HG02623 (cell line): ENCODE measurements at regions not wholly inside any gene's neighbourhood (a gene's known extent, or its start where the extent isn't known, plus 50 kb on each side); places are given as distances from the start of the nearest gene placed in this dataset.
"Not testable (repeated sequence)": the region's sequence is repeated elsewhere in the genome, so short reads cannot be mapped to it uniquely, and the experiment has no call there.

Experiments used
- ATAC-seq: cut with Tn5 transposase; IDR thresholded peaks from one replicate; pipeline ENCODE4 v1.9.1; 2021; ENCODE audit warnings: moderate library complexity; ENCODE audit not compliant: unreplicated experiment

- no peak for ATAC-seq
These were observed 173.3 kb upstream of the HMHB1 start for GRCh38 chr5:143638654-143639053.

- ATAC-seq, result no peak
These were observed 174.9 kb upstream of the HMHB1 start for GRCh38 chr5:143636931-143637528.

- ATAC-seq, result no peak
These were observed 176.1 kb upstream of the HMHB1 start for GRCh38 chr5:143635888-143636287.

GRCh38 chr5:143635146-143635752, 176.7 kb upstream of the HMHB1 start:
- no peak for ATAC-seq

- ATAC-seq, result no peak
These were observed 177.3 kb upstream of the HMHB1 start for GRCh38 chr5:143634689-143635088.

GRCh38 chr5:143629871-143630659, 181.9 kb upstream of the HMHB1 start:
- no peak for ATAC-seq

- not testable (repeated sequence) for ATAC-seq
These were observed 186.9 kb upstream of the HMHB1 start for GRCh38 chr5:143625048-143625447.

- ATAC-seq, result no peak
These were observed 187.5 kb upstream of the HMHB1 start for GRCh38 chr5:143624465-143624864.

GRCh38 chr5:143619040-143619439, 192.9 kb upstream of the HMHB1 start:
- no peak for ATAC-seq

GRCh38 chr5:143618141-143618540, 193.8 kb upstream of the HMHB1 start:
- no peak for ATAC-seq

GRCh38 chr5:143614831-143615230, 197.1 kb upstream of the HMHB1 start:
- ATAC-seq, result no peak

GRCh38 chr5:143613329-143613728, 198.6 kb upstream of the HMHB1 start:
- peak; percentile 61 for ATAC-seq

- ATAC-seq, result no peak
These were observed 201.0 kb upstream of the HMHB1 start for GRCh38 chr5:143610946-143611345.

- peak; percentile 59 for ATAC-seq
These were observed 202.7 kb upstream of the NR3C1 start for GRCh38 chr5:143606043-143606752.

GRCh38 chr5:143605403-143606005, 202.0 kb upstream of the NR3C1 start:
- peak; percentile 76 for ATAC-seq

GRCh38 chr5:143601917-143602333, 198.4 kb upstream of the NR3C1 start:
- ATAC-seq, result no peak

GRCh38 chr5:143601357-143601756, 197.9 kb upstream of the NR3C1 start:
- ATAC-seq, result no peak

GRCh38 chr5:143600396-143601075, 197.1 kb upstream of the NR3C1 start:
- ATAC-seq, result no peak

GRCh38 chr5:143599474-143599873, 196.0 kb upstream of the NR3C1 start:
- no peak for ATAC-seq

- no peak for ATAC-seq
These were observed 193.3 kb upstream of the NR3C1 start for GRCh38 chr5:143596824-143597223.
